ENCODE measurements at regions not wholly inside any gene's neighbourhood (a gene's known extent, or its start where the extent isn't known, plus 50 kb on each side); places are given as distances from the start of the nearest gene placed in this dataset.
"Not testable (repeated sequence)": the region's sequence is repeated elsewhere in the genome, so short reads cannot be mapped to it uniquely, and the experiment has no call there.

DNA sequence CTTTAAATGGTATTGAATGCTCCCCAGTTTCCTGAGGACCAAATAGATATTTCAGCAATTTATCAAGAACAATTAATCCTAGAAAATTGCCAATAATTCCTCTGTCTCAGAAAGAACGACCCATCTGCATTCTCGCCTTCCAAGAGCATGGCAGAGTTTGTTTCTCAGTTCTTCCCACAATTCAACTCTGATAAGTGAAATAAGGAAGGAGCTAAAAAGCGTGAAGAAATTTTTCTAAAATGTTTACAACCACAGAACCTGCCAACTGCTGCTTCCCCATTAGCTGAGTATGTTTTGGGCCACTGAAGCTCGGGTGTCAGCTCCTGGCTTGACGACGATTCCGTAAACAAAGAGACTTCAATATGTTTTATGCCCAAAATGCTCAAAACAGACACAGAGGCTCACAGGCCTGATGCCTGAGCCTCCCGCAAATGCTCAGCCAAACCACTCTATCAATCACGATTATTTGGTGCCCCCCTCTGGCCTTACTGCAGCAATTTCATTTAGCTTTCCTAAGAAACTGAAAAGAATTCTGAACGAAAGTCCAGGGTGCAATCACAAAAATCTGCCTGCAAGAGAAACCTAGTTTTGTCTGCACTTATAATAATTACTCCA, 259.2 kb upstream of the CCDC54 start:
- DNase-seq (ENCODE audit: low read depth, low spot score), result peak; percentile 19

GRCh38 chr3:107124885-107125284, 252.4 kb upstream of the CCDC54 start:
- no peak for DNase-seq (ENCODE audit: low read depth, low spot score)

DNA sequence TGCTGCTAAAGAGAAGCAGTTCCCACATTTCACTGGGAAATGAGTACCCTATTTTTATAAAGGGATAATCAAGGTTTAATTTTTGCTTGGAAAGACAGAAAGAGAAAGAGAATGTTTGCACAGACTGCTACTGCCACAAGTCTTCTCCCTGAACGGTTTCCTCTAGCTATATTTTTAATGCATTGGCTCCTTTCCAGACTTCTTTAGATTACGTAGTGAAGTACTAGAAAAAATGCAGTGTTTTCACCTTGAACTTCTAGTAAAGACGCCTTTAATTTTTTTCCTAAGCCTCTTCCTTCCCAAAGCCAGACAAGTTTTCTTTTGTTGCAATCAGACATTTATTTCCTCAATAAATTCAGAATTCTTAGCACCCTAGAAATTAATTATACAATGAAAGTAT, 248.3 kb upstream of the CCDC54 start:
- no peak for DNase-seq (ENCODE audit: low read depth, low spot score)

- DNase-seq (ENCODE audit: low read depth, low spot score), result no peak
Measured at GRCh38 chr3:107130089-107130700, 247.0 kb upstream of the CCDC54 start.

GRCh38 chr3:107132674-107133073, 244.6 kb upstream of the CCDC54 start:
- no peak for DNase-seq (ENCODE audit: low read depth, low spot score)

GRCh38 chr3:107133891-107134290, 243.3 kb upstream of the CCDC54 start:
- DNase-seq (ENCODE audit: low read depth, low spot score), result no peak

DNA sequence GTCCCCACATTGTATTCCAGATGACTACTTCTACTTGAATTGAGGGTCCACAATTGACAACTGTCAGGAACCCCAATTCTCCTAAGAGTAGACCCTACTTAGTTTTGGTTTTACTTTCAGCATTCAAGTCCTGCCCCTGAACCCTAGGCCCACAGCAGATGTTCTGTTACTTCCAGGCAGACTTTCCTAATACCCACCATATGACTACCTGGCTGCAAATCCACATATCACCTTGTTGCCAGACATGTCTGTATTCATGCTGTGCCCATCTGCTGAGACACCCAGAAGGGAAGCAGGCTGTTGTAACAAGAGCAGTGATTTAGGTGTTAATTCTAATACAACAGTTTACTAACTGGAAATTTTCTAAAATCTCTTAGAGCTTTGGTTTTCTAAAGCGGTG, 235.1 kb upstream of the CCDC54 start:
- DNase-seq (ENCODE audit: low read depth, low spot score), result no peak

- DNase-seq (ENCODE audit: low read depth, low spot score), result no peak
Measured at GRCh38 chr3:107142786-107143575, 234.3 kb upstream of the CCDC54 start.

- DNase-seq (ENCODE audit: low read depth, low spot score), result no peak
Measured at GRCh38 chr3:107150675-107151074, 226.6 kb upstream of the CCDC54 start.

- DNase-seq (ENCODE audit: low read depth, low spot score), result no peak
Measured at GRCh38 chr3:107153981-107154380, 223.3 kb upstream of the CCDC54 start.

DNA sequence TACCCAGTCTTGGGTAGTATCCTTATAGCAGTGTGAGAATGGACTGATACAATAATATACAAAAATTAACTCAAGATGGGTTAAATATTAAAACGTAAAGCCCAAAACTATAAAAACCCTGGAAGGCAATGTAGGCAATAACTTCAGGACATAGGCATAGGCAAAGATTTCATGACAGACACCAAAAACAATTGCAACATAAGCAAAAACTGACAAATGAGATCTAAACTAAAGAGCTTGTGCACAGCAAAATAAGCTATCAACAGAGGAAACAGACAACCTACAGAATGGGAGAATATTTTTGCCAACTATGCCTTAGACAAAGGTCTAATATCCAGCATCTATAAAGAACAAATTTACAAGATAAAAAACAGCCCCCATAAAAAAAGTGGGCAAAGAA, 204.8 kb upstream of the CCDC54 start:
- no peak for DNase-seq (ENCODE audit: low read depth, low spot score)

DNA sequence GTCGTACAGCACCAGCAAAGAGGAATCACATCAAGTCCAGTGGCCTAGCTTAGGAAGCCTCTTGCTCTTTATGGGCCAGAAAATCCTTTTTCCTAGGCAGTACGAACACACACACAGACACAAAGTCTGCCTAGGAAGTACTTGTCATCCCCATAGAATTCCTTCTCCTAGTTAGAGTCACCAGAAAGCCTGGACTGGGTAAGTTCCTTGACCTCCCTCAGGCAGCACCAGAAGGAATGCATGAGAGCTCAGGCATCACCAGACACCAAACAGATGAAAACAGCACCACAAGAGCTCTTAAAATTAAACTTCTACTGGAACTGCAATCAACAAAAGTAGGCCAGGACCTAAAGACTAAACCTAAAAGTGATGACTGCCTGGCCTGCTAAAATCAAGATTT, 192.9 kb upstream of the CCDC54 start:
- DNase-seq (ENCODE audit: low read depth, low spot score), result no peak

- no peak for DNase-seq (ENCODE audit: low read depth, low spot score)
Measured at GRCh38 chr3:107188262-107188661, 189.0 kb upstream of the CCDC54 start.

DNA sequence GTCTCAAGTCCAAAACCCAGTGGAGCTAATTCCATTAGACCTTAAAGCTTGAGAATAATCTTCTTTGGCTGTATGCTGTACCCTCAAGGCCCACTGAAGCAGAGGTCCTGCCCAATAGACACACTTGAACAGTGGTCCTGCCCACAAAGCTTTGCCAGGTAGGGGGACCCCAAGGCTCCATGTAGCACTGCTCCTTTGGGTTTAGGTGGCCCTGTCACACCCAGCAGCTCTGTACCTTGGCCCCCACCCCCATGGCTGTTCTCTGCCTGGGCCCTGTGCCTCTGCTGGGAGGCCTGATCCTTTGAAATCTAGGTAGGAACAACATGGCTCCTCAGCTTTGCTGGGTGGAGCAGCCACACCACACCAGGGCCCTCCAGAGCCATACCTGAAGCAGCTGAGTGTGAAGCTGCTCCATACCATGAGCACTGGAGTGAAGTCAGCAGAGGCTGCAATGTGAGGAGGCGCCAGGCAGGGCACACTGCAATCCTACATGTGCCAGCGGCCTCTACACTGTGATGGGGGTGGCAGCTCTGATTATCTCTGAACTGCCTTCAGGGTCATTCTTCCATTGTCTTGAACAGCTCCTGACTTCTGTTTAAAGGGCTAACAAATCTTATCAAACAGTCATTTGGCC, 188.0 kb upstream of the CCDC54 start:
- no peak for DNase-seq (ENCODE audit: low read depth, low spot score)

- DNase-seq (ENCODE audit: low read depth, low spot score), result no peak
Measured at GRCh38 chr3:107193116-107193515, 184.1 kb upstream of the CCDC54 start.

DNA sequence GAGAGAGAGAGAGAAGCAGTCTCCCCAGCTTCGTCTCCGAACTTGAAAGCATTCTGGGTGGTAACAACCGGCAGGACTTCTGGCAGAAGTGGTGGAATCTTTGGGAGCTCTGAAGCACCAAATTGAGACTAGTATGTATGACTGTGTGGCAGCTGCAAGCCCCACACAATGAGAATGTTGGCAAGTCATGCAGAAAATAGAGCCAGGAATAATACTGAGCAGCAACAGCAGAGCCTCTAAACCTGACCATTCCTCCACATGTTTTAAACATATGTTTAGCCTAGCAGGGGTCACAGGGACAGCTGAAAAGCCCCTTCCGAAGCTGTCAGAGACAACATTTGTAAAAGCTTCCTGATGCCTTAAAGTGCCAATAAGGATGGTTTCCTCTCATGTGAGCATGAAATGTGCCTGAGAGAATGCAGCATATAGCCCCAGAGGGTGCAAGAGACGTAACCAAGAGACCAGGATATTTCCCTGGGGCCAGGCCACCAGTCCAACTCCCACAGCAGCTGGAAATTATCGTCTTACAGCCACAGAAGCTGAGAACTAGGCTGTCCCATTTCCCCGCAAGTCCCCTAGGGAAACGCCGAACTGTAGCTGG, 178.6 kb upstream of the CCDC54 start:
- no peak for DNase-seq (ENCODE audit: low read depth, low spot score)

- DNase-seq (ENCODE audit: low read depth, low spot score), result no peak
Measured at GRCh38 chr3:107201146-107201545, 176.1 kb upstream of the CCDC54 start.

GRCh38 chr3:107202885-107203284, 174.4 kb upstream of the CCDC54 start:
- not testable (repeated sequence) for DNase-seq (ENCODE audit: low read depth, low spot score)

GRCh38 chr3:107204121-107204520, 173.1 kb upstream of the CCDC54 start:
- DNase-seq (ENCODE audit: low read depth, low spot score), result no peak

DNA sequence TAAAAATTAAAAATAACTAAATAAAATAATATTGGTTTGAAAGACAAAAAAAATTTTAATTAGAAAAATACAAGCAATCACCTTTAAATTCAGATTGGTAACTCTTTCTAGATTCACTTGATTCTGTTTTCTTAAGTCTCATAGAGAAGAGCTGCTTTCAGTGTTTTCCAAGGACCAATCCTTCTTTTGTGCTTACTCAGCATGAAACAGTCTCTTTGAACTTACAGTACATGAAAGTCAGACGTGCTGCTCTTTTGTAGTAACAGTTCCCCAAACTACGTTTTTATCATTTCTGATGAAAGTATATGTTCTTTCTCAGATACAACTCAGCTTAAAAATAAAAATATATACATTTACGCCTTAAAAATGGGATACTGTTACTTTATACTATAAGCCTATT, 171.9 kb upstream of the CCDC54 start:
- DNase-seq (ENCODE audit: low read depth, low spot score), result no peak

- peak; percentile 10 for DNase-seq (ENCODE audit: low read depth, low spot score)
Measured at GRCh38 chr3:107206141-107206540, 171.1 kb upstream of the CCDC54 start.

GRCh38 chr3:107206945-107207344, 170.3 kb upstream of the CCDC54 start:
- no peak for DNase-seq (ENCODE audit: low read depth, low spot score)

Measured in pulmonary artery endothelial cell (primary cell).